MCF 10A (cell line): ENCODE measurements at regions not wholly inside any gene's neighbourhood (a gene's known extent, or its start where the extent isn't known, plus 50 kb on each side); places are given as distances from the start of the nearest gene placed in this dataset.

ENCODE experiments used
- BruUV-seq: library from RNA; stranded (reverse); fragments of 400-500 nt; replicated peaks from 2 replicates; lab custom pipeline; 2021; lab: Mats Ljungman, UMichigan
- CTCF ChIA-PET: fragments of 300-600 bp; sonication (Branson Sonifier 250); formaldehyde crosslinking; extraction: SDS; loops from one replicate; lab custom pipeline; 2021; ENCODE audit warnings: antibody characterized with exemption, inconsistent platforms; lab: Yijun Ruan, JAX
- POLR2A ChIA-PET: fragments of 300-600, 350-650 bp; sonication (Branson Sonifier 250); formaldehyde crosslinking; extraction: SDS; loops from one replicate; lab custom pipeline; 2020; ENCODE audit warnings: antibody characterized with exemption, inconsistent platforms; lab: Yijun Ruan, JAX
- DNase-seq: peaks from one replicate; pipeline ENCODE4 v3.0.0-alpha.2; 2018; ENCODE audit not compliant: unreplicated experiment
- H3K27ac Mint-ChIP-seq: one replicate; pipeline ENCODE4 v1.8.0; 2022; ENCODE audit warnings: mild to moderate bottlenecking, low read depth, mixed read lengths; ENCODE audit not compliant: unreplicated experiment
- H3K27me3 Mint-ChIP-seq: one replicate; pipeline ENCODE4 v1.8.0; 2022; ENCODE audit warnings: mixed read lengths; ENCODE audit not compliant: insufficient read depth, unreplicated experiment
- H3K36me3 Mint-ChIP-seq: one replicate; pipeline ENCODE4 v1.8.0; 2022; ENCODE audit warnings: mild to moderate bottlenecking, moderate library complexity, mixed read lengths; ENCODE audit not compliant: insufficient read depth, unreplicated experiment
- H3K4me1 Mint-ChIP-seq: one replicate; pipeline ENCODE4 v1.8.0; 2022; ENCODE audit warnings: mixed read lengths; ENCODE audit not compliant: insufficient read depth, unreplicated experiment
- H3K4me3 Mint-ChIP-seq: one replicate; pipeline ENCODE4 v1.8.0; 2022; ENCODE audit warnings: mild to moderate bottlenecking, moderate library complexity, mixed read lengths; ENCODE audit not compliant: unreplicated experiment
- H3K9me3 Mint-ChIP-seq: one replicate; pipeline ENCODE4 v1.8.0; 2022; ENCODE audit warnings: mixed read lengths; ENCODE audit not compliant: unreplicated experiment
- CTCF ChIP-seq: fragments of 200-600 bp; IDR thresholded peaks from one replicate; pipeline ENCODE4 v1.8.0; 2022; ENCODE audit warnings: antibody characterized with exemption, mild to moderate bottlenecking; ENCODE audit not compliant: unreplicated experiment
- intact Hi-C: fragments of 100-400 bp; cut with micrococcal nuclease; formaldehyde crosslinking; loops from 2 replicates; pipeline ENCODE4 v1.14.1; 2022

- Mint-ChIP-seq H3K4me1 (no peaks in the 10 kb centered on the region), H3K27me3 (no peaks in the 10 kb centered on the region), H3K4me3 (no peak overlapping the region), H3K36me3 (no peaks in the 10 kb centered on the region), H3K9me3 (no peaks in the 10 kb centered on the region), H3K27ac (no peak overlapping the region)
- DNase-seq, result no peak
- POLR2A ChIA-PET, result no interaction called here
- no TSS peak for BruUV-seq
- CTCF ChIA-PET, result interaction anchor here (0.6 to 1.2 kb wide), 3 partner anchors 16 to 1616 kb away, joined by 3 read pairs; no protein-coding TSS in a partner anchor
- TF ChIP-seq CTCF, result no peak
- intact Hi-C loops, result no loop called here
Measured at GRCh38 chr4:125784741-125785140, 470.0 kb downstream of the FAT4 start.

- no peaks in the 10 kb centered on the region for H3K4me1 Mint-ChIP-seq
- H3K27me3 Mint-ChIP-seq, result no peaks in the 10 kb centered on the region
- peak; percentile 8 for TF ChIP-seq CTCF
- CTCF ChIA-PET, result no interaction called here
- intact Hi-C loops, result no loop called here
- DNase-seq, result no peak
- H3K4me3 Mint-ChIP-seq, result no peak overlapping the region
- H3K36me3 Mint-ChIP-seq, result no peaks in the 10 kb centered on the region
- POLR2A ChIA-PET, result no interaction called here
- no TSS peak for BruUV-seq
- no peak overlapping the region for H3K27ac Mint-ChIP-seq
- H3K9me3 Mint-ChIP-seq, result no peaks in the 10 kb centered on the region
Measured at GRCh38 chr4:125787707-125788106, 473.0 kb downstream of the FAT4 start.

- Mint-ChIP-seq H3K27ac (no peak overlapping the region), H3K36me3 (no peaks in the 10 kb centered on the region), H3K4me3 (no peak overlapping the region), H3K4me1 (no peaks in the 10 kb centered on the region), H3K27me3 (no peaks in the 10 kb centered on the region), H3K9me3 (no peaks in the 10 kb centered on the region)
- no peak for DNase-seq
- ChIA-PET POLR2A (no interaction called here), CTCF (no interaction called here)
- no peak for TF ChIP-seq CTCF
- BruUV-seq, result no TSS peak
- intact Hi-C loops, result no loop called here
Measured at GRCh38 chr4:125789023-125789422, 474.3 kb downstream of the FAT4 start.

- Mint-ChIP-seq H3K27me3 (no peaks in the 10 kb centered on the region), H3K4me3 (no peak overlapping the region), H3K4me1 (no peaks in the 10 kb centered on the region), H3K36me3 (no peaks in the 10 kb centered on the region), H3K9me3 (no peaks in the 10 kb centered on the region), H3K27ac (no peak overlapping the region)
- no TSS peak for BruUV-seq
- intact Hi-C loops, result no loop called here
- ChIA-PET CTCF (interaction anchor here (0.6 kb wide), 1 partner anchor 1687 kb away, joined by 3 read pairs; no protein-coding TSS in a partner anchor), POLR2A (no interaction called here)
- DNase-seq, result no peak
- no peak for TF ChIP-seq CTCF
Measured at GRCh38 chr4:125791896-125792295, 477.1 kb downstream of the FAT4 start.
